ENCODE measurements at regions not wholly inside any gene's neighbourhood (a gene's known extent, or its start where the extent isn't known, plus 50 kb on each side); places are given as distances from the start of the nearest gene placed in this dataset.

- H3K36me3 Mint-ChIP-seq (ENCODE audit: low read depth): no peaks in the 10 kb centered on the region
- peaks cover 9% of the 10 kb centered on the region for H3K9me3 Mint-ChIP-seq
- H3K27ac Mint-ChIP-seq: no peak overlapping the region
- H3K27me3 Mint-ChIP-seq (ENCODE audit: insufficient read depth): peaks cover 23% of the 10 kb centered on the region
- TF ChIP-seq, protein P1, sequence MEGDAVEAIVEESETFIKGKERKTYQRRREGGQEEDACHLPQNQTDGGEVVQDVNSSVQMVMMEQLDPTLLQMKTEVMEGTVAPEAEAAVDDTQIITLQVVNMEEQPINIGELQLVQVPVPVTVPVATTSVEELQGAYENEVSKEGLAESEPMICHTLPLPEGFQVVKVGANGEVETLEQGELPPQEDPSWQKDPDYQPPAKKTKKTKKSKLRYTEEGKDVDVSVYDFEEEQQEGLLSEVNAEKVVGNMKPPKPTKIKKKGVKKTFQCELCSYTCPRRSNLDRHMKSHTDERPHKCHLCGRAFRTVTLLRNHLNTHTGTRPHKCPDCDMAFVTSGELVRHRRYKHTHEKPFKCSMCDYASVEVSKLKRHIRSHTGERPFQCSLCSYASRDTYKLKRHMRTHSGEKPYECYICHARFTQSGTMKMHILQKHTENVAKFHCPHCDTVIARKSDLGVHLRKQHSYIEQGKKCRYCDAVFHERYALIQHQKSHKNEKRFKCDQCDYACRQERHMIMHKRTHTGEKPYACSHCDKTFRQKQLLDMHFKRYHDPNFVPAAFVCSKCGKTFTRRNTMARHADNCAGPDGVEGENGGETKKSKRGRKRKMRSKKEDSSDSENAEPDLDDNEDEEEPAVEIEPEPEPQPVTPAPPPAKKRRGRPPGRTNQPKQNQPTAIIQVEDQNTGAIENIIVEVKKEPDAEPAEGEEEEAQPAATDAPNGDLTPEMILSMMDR (IDR thresholded peaks at IDR 0.05): no peak
- no peak overlapping the region for H3K4me3 Mint-ChIP-seq
- no peak for DNase-seq
- peaks cover 1% of the 10 kb centered on the region; the same call in 1 of the 2 replicates for H3K4me1 Mint-ChIP-seq (ENCODE audit: low read depth)
Observed at GRCh38 chr10:126854726-126855495, 50.3 kb upstream of the DOCK1 start.

All from HFFc6 (cell line).